Right lobe of liver (tissue), 6 donors: ENCODE measurements at regions not wholly inside any gene's neighbourhood (a gene's known extent, or its start where the extent isn't known, plus 50 kb on each side); places are given as distances from the start of the nearest gene placed in this dataset.

Source experiments
- ATAC-seq, 4 donors: fragments of 200-7000 bp; cut with Tn5 transposase; one replicate each; pipeline ENCODE4 v1.9.1; 2020; ENCODE audit warnings: mild to moderate bottlenecking in 4 of 4, moderate library complexity in 4 of 4
- DNase-seq, 3 donors: peaks; one replicate each; pipeline ENCODE4 v3.0.0-alpha.2; 2020
- H3K27ac ChIP-seq, 3 donors: fragments of 200-600 bp; one replicate each; pipeline ENCODE4 v1.8.0; 2022
- H3K27me3 ChIP-seq, 2 donors: fragments of 200-600 bp; one replicate each; pipeline ENCODE4 v1.8.0; 2022
- H3K36me3 ChIP-seq, 4 donors: fragments of 200-600 bp; sonication (generic) in 1 of 4; one replicate each; pipeline versions ENCODE4 v1.5.1 to v1.8.0; 2017 to 2022; ENCODE audit warnings: control low read depth in 1 of 4
- H3K4me1 ChIP-seq, 4 donors: fragments of 200-600 bp; sonication (generic) in 1 of 4; one replicate each; pipeline versions ENCODE4 v1.5.1 to v1.8.0; 2017 to 2022; ENCODE audit warnings: control low read depth in 1 of 4
- H3K4me3 ChIP-seq, 3 donors: fragments of 200-600 bp; one replicate each; pipeline ENCODE4 v1.8.0; 2022
- H3K9me3 ChIP-seq, 4 donors: fragments of 200-600 bp; sonication (generic) in 1 of 4; one replicate each; pipeline versions ENCODE4 v1.5.1 to v1.8.0; 2017 to 2022; ENCODE audit warnings: control low read depth in 1 of 4
- POLR2A ChIP-seq: fragments of 450-650 bp; IDR thresholded peaks from one replicate; pipeline ENCODE4 v1.6.1; 2017; ENCODE audit warnings: antibody characterized with exemption, mild to moderate bottlenecking
- WGBS: methylation state at CpG from one replicate; pipeline ENCODE4 v1.1.6; 2018; ENCODE audit warnings: low coverage, low lambda C conversion rate; ENCODE audit not compliant: insufficient coverage; ENCODE audit errors: missing lambda C conversion rate; 5-methylcytosine and 5-hydroxymethylcytosine counted together
- intact Hi-C, 2 donors: fragments of 100-400 bp; cut with DNase I; formaldehyde crosslinking; loops; one replicate each; pipeline versions ENCODE4 v1.11.2 to v1.14.1; 2022
- TF ChIP-seq, protein P1 (sequence below), 4 donors: fragments of 200-600 bp in 3 of 4; fragments of 450-650 bp in 1 of 4; IDR thresholded peaks; one replicate each; pipeline versions ENCODE4 v1.5.1 to v1.8.0; 2016 to 2022; ENCODE audit warnings: antibody characterized with exemption in 4 of 4, mild to moderate bottlenecking in 2 of 4
- donor health status: DM: no; HTN: yes; CAD: no.
- donor health status: DM: no; HTN: no; CAD: no.
- donor health status: DM: no; HTN: no; CAD: no.
- donor health status: DM: no; HTN: yes; CAD: no.
- donor health status: DM: no; HTN: yes; CAD: no.

GRCh38 chr11:121748068-121748467 lies 295.3 kb upstream of the SORL1-AS1 start:
- Histone ChIP-seq H3K9me3 (peaks cover 0 to 5% (median 0%) of the 10 kb centered on the region in 4 donors), H3K36me3 (no peaks in the 10 kb centered on the region), H3K4me3 (no peak overlapping the region), H3K4me1 (no peaks in the 10 kb centered on the region), H3K27me3 (no peaks in the 10 kb centered on the region), H3K27ac (no peak overlapping the region)
- 55% methylated on average over 1 of the region's 1 CpG for WGBS
- no peak for TF ChIP-seq POLR2A
- TF ChIP-seq, protein P1, sequence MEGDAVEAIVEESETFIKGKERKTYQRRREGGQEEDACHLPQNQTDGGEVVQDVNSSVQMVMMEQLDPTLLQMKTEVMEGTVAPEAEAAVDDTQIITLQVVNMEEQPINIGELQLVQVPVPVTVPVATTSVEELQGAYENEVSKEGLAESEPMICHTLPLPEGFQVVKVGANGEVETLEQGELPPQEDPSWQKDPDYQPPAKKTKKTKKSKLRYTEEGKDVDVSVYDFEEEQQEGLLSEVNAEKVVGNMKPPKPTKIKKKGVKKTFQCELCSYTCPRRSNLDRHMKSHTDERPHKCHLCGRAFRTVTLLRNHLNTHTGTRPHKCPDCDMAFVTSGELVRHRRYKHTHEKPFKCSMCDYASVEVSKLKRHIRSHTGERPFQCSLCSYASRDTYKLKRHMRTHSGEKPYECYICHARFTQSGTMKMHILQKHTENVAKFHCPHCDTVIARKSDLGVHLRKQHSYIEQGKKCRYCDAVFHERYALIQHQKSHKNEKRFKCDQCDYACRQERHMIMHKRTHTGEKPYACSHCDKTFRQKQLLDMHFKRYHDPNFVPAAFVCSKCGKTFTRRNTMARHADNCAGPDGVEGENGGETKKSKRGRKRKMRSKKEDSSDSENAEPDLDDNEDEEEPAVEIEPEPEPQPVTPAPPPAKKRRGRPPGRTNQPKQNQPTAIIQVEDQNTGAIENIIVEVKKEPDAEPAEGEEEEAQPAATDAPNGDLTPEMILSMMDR (IDR thresholded peaks at IDR 0.05) = no peak
- DNase-seq (no peak), ATAC-seq (no peak)
- intact Hi-C loops = no loop called here

GRCh38 chr11:121743285-121743684 lies 290.5 kb upstream of the SORL1-AS1 start:
- TF ChIP-seq POLR2A = no peak
- TF ChIP-seq, protein P1 (IDR thresholded peaks at IDR 0.05) = no peak
- DNase-seq (no peak), ATAC-seq (no peak)
- H3K27ac ChIP-seq = no peak overlapping the region
- H3K4me1 ChIP-seq = no peaks in the 10 kb centered on the region
- H3K36me3 ChIP-seq = no peaks in the 10 kb centered on the region
- no peaks in the 10 kb centered on the region for H3K27me3 ChIP-seq
- H3K4me3 ChIP-seq = no peak overlapping the region
- intact Hi-C loops = no loop called here
- 92% methylated on average over 1 of the region's 1 CpG for WGBS
- peaks cover 0 to 5% (median 0%) of the 10 kb centered on the region in 4 donors for H3K9me3 ChIP-seq

DNA sequence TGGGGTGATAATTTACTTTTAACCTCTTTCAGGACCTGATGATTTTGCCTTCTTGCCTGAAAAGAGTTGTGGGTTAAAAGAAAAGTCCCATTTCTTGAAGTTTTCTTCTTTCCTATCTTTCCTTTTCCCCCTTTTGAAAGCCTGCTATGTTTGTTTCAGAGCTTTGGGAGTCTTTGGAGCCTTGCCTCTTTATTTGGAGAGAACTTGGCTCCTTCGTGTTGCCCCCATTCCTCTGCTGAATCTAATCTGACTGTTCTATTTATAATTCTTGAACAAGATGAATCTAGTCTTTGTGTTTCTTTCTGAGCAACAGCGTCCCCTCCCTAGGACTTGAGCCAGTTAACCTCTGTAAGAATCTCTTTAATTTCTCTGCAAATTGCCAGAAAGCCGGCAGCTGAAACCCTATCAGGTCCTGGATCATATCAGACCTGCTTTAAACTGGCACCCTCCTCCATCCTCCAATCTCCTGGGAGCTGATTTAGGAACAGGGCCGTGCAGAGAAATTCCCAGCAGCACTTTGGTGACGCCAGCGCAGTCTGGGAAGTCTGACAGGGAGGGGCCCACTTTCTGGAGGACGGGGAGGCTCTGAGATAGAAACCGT lies 289.1 kb upstream of the SORL1-AS1 start:
- no peak for ATAC-seq

DNA sequence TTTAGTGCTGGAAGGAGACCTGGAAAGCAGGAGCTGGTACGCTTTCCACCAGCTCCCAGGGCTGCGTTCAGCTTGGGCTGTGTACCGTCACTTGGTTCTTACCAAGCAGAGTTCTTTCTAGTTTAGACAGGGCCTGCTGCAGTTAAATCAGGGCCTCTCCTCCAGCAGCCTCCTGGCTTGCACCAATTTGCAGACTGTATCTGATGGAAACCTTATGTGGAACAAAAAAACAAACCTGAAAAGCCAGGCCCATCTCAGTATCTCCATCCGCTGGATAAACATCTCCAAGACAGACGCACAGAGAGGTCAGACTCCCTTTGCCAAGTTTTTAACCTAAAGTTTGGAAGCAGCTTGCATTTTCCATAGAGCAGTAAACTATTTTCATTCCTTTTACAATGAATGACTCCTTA lies 288.6 kb upstream of the SORL1-AS1 start:
- DNase-seq (no peak), ATAC-seq (no peak)
- intact Hi-C loops = no loop called here
- Histone ChIP-seq H3K4me1 (no peaks in the 10 kb centered on the region), H3K27me3 (no peaks in the 10 kb centered on the region), H3K4me3 (no peak overlapping the region), H3K27ac (no peak overlapping the region), H3K9me3 (peaks cover 0 to 5% (median 0%) of the 10 kb centered on the region in 4 donors), H3K36me3 (no peaks in the 10 kb centered on the region)
- TF ChIP-seq POLR2A = no peak
- TF ChIP-seq, protein P1 (IDR thresholded peaks at IDR 0.05) = no peak
- WGBS = 36% methylated on average over 2 of the region's 5 CpGs

More for the DNA sequence above, 289.1 kb upstream of the SORL1-AS1 start:
- DNase-seq = no peak
- no peak for TF ChIP-seq POLR2A
- TF ChIP-seq, protein P1 (IDR thresholded peaks at IDR 0.05) = no peak
- whole genome bisulfite sequencing = 40% methylated on average over 6 of the region's 8 CpGs
- no peaks in the 10 kb centered on the region for H3K4me1 ChIP-seq
- H3K4me3 ChIP-seq = no peak overlapping the region
- intact Hi-C loops = no loop called here
- H3K9me3 ChIP-seq = peaks cover 0 to 5% (median 0%) of the 10 kb centered on the region in 4 donors
- no peaks in the 10 kb centered on the region for H3K36me3 ChIP-seq
- no peaks in the 10 kb centered on the region for H3K27me3 ChIP-seq
- no peak overlapping the region for H3K27ac ChIP-seq

GRCh38 chr11:121740902-121741301 lies 288.1 kb upstream of the SORL1-AS1 start:
- intact Hi-C loops = no loop called here
- no peak for TF ChIP-seq POLR2A
- Histone ChIP-seq H3K27ac (no peak overlapping the region), H3K27me3 (no peaks in the 10 kb centered on the region), H3K9me3 (peaks cover 0 to 5% (median 0%) of the 10 kb centered on the region in 4 donors), H3K4me3 (no peak overlapping the region), H3K4me1 (no peaks in the 10 kb centered on the region), H3K36me3 (no peaks in the 10 kb centered on the region)
- 60% methylated on average over 1 of the region's 1 CpG for WGBS
- ATAC-seq (no peak), DNase-seq (no peak)
